Tibial nerve (tissue), 4 donors: ENCODE measurements at regions not wholly inside any gene's neighbourhood (a gene's known extent, or its start where the extent isn't known, plus 50 kb on each side); places are given as distances from the start of the nearest gene placed in this dataset.

Experiments used
- CTCF ChIP-seq, 5 experiments: fragments of 200-600 bp in 3 of 5; fragments of 450-650 bp in 2 of 5; sonication (generic) in 3 of 5; IDR thresholded peaks; one replicate each; pipeline ENCODE4 v1.5.1; 2016 to 2019; ENCODE audit warnings: antibody characterized with exemption in 5 of 5, mild to moderate bottlenecking in 3 of 5, moderate library complexity in 2 of 5
- EP300 ChIP-seq, 2 donors: sonication (generic); formaldehyde crosslinking; IDR thresholded peaks; one replicate each; pipeline ENCODE4 v1.6.1; 2017; ENCODE audit warnings: antibody characterized with exemption in 2 of 2, mild to moderate bottlenecking in 1 of 2
- POLR2A ChIP-seq, 2 donors: fragments of 450-650 bp; IDR thresholded peaks; one replicate each; pipeline ENCODE4 v1.6.1; 2017; ENCODE audit warnings: antibody characterized with exemption in 2 of 2, mild to moderate bottlenecking in 2 of 2, moderate library complexity in 2 of 2

- TF ChIP-seq CTCF (IDR thresholded peaks at IDR 0.05) (no peak), POLR2A (IDR thresholded peaks at IDR 0.05) (no peak), EP300 (IDR thresholded peaks at IDR 0.05) (no peak)
These were observed 724.3 kb downstream of the PRELID2 start for GRCh38 chr5:145110834-145111233.
